ENCODE measurements at regions not wholly inside any gene's neighbourhood (a gene's known extent, or its start where the extent isn't known, plus 50 kb on each side); places are given as distances from the start of the nearest gene placed in this dataset.
"Not testable (repeated sequence)": the region's sequence is repeated elsewhere in the genome, so short reads cannot be mapped to it uniquely, and the experiment has no call there.

GRCh38 chr9:129456549-129457324 is 164.2 kb downstream of the C9orf50 start:
- peaks cover 12% of the 10 kb centered on the region for H3K27me3 Mint-ChIP-seq (ENCODE audit: low read depth)
- peak overlapping the region; percentile 5 for H3K27ac Mint-ChIP-seq
- no peak overlapping the region for H3K4me3 Mint-ChIP-seq
- no peaks in the 10 kb centered on the region for H3K36me3 Mint-ChIP-seq (ENCODE audit: low read depth)
- peaks cover 36% of the 10 kb centered on the region for H3K4me1 Mint-ChIP-seq (ENCODE audit: low read depth)
- DNase-seq, result no peak
- ChIA-PET POLR2A (no interaction called here), CTCF (interaction anchor here (1.3 kb wide), 1 partner anchor 100 kb away, joined by 3 read pairs; no protein-coding TSS in a partner anchor)
- no peak for ATAC-seq
- H3K9me3 Mint-ChIP-seq (ENCODE audit: insufficient read depth), result no peaks in the 10 kb centered on the region

- DNase-seq (no peak), ATAC-seq (no peak)
- H3K36me3 Mint-ChIP-seq (ENCODE audit: low read depth), result no peaks in the 10 kb centered on the region
- peaks cover 28% of the 10 kb centered on the region for H3K4me1 Mint-ChIP-seq (ENCODE audit: low read depth)
- ChIA-PET POLR2A (interaction anchor here (0.6 kb wide), 2 partner anchors 28 to 417 kb away, joined by 3 to 4 read pairs; no protein-coding TSS in a partner anchor), CTCF (interaction anchor here (1.3 kb wide), 1 partner anchor 98 kb away, joined by 3 read pairs; no protein-coding TSS in a partner anchor)
- no peaks in the 10 kb centered on the region for H3K9me3 Mint-ChIP-seq (ENCODE audit: insufficient read depth)
- H3K27me3 Mint-ChIP-seq (ENCODE audit: low read depth), result peaks cover 12% of the 10 kb centered on the region
- peak overlapping the region; percentile 49 for H3K27ac Mint-ChIP-seq
- no peak overlapping the region for H3K4me3 Mint-ChIP-seq
These were observed 165.5 kb downstream of the C9orf50 start for GRCh38 chr9:129455151-129455995.

- no peaks in the 10 kb centered on the region for H3K36me3 Mint-ChIP-seq (ENCODE audit: low read depth)
- no peak for ATAC-seq
- POLR2A ChIA-PET, result interaction anchor here (0.6 kb wide), 1 partner anchor 27 kb away, joined by 4 read pairs; no protein-coding TSS in a partner anchor
- H3K27ac Mint-ChIP-seq, result peak overlapping the region; percentile 49
- H3K4me3 Mint-ChIP-seq, result no peak overlapping the region
- H3K27me3 Mint-ChIP-seq (ENCODE audit: low read depth), result peaks cover 12% of the 10 kb centered on the region
- no peak for DNase-seq
- H3K9me3 Mint-ChIP-seq (ENCODE audit: insufficient read depth), result no peaks in the 10 kb centered on the region
- CTCF ChIA-PET, result no interaction called here
- peaks cover 26% of the 10 kb centered on the region for H3K4me1 Mint-ChIP-seq (ENCODE audit: low read depth)
These were observed 166.3 kb downstream of the C9orf50 start for GRCh38 chr9:129454467-129455067.

- no peaks in the 10 kb centered on the region for H3K9me3 Mint-ChIP-seq (ENCODE audit: insufficient read depth)
- H3K27ac Mint-ChIP-seq, result peak overlapping the region; percentile 45
- peaks cover 12% of the 10 kb centered on the region for H3K27me3 Mint-ChIP-seq (ENCODE audit: low read depth)
- POLR2A ChIA-PET, result no interaction called here
- no peak for ATAC-seq
- no peaks in the 10 kb centered on the region for H3K36me3 Mint-ChIP-seq (ENCODE audit: low read depth)
- DNase-seq, result no peak
- H3K4me1 Mint-ChIP-seq (ENCODE audit: low read depth), result peaks cover 18% of the 10 kb centered on the region
- no peak overlapping the region for H3K4me3 Mint-ChIP-seq
- CTCF ChIA-PET, result no interaction called here
These were observed 167.2 kb downstream of the C9orf50 start for GRCh38 chr9:129453734-129454133.

- Mint-ChIP-seq H3K4me3 (no peak overlapping the region), H3K27me3 (ENCODE audit: low read depth) (peaks cover 7% of the 10 kb centered on the region), H3K4me1 (ENCODE audit: low read depth) (peaks cover 2% of the 10 kb centered on the region), H3K9me3 (ENCODE audit: insufficient read depth) (no peaks in the 10 kb centered on the region), H3K36me3 (ENCODE audit: low read depth) (no peaks in the 10 kb centered on the region), H3K27ac (no peak overlapping the region)
- CTCF ChIA-PET, result no interaction called here
- ATAC-seq, result no peak
- POLR2A ChIA-PET, result no interaction called here
- no peak for DNase-seq
These were observed 169.2 kb downstream of the C9orf50 start for GRCh38 chr9:129451669-129452068.

GRCh38 chr9:129451089-129451656 is 169.7 kb downstream of the C9orf50 start:
- ChIA-PET CTCF (no interaction called here), POLR2A (no interaction called here)
- no peak for ATAC-seq
- DNase-seq, result no peak
- Mint-ChIP-seq H3K4me1 (ENCODE audit: low read depth) (peaks cover 2% of the 10 kb centered on the region), H3K36me3 (ENCODE audit: low read depth) (no peaks in the 10 kb centered on the region), H3K27ac (no peak overlapping the region), H3K27me3 (ENCODE audit: low read depth) (peaks cover 2% of the 10 kb centered on the region), H3K9me3 (ENCODE audit: insufficient read depth) (no peaks in the 10 kb centered on the region), H3K4me3 (no peak overlapping the region)

- Mint-ChIP-seq H3K27ac (no peak overlapping the region), H3K4me1 (ENCODE audit: low read depth) (peaks cover 2% of the 10 kb centered on the region), H3K4me3 (no peak overlapping the region), H3K36me3 (ENCODE audit: low read depth) (no peaks in the 10 kb centered on the region), H3K9me3 (ENCODE audit: insufficient read depth) (no peaks in the 10 kb centered on the region), H3K27me3 (ENCODE audit: low read depth) (peaks cover 6% of the 10 kb centered on the region)
- ChIA-PET CTCF (no interaction called here), POLR2A (no interaction called here)
- DNase-seq, result no peak
- ATAC-seq, result no peak
These were observed 171.8 kb downstream of the C9orf50 start for GRCh38 chr9:129449066-129449465.

- no peak for DNase-seq
- ChIA-PET POLR2A (interaction anchor here (0.6 kb wide), 1 partner anchor 102 kb away, joined by 3 read pairs; no protein-coding TSS in a partner anchor), CTCF (no interaction called here)
- H3K9me3 Mint-ChIP-seq (ENCODE audit: insufficient read depth), result no peaks in the 10 kb centered on the region
- H3K36me3 Mint-ChIP-seq (ENCODE audit: low read depth), result no peaks in the 10 kb centered on the region
- no peak overlapping the region for H3K27ac Mint-ChIP-seq
- peaks cover 13% of the 10 kb centered on the region for H3K27me3 Mint-ChIP-seq (ENCODE audit: low read depth)
- no peaks in the 10 kb centered on the region for H3K4me1 Mint-ChIP-seq (ENCODE audit: low read depth)
- no peak for ATAC-seq
- no peak overlapping the region for H3K4me3 Mint-ChIP-seq
These were observed 173.9 kb downstream of the C9orf50 start for GRCh38 chr9:129446828-129447550.

GRCh38 chr9:129445794-129446306 is 175.1 kb downstream of the C9orf50 start:
- no peaks in the 10 kb centered on the region for H3K9me3 Mint-ChIP-seq (ENCODE audit: insufficient read depth)
- DNase-seq (no peak), ATAC-seq (no peak)
- H3K27me3 Mint-ChIP-seq (ENCODE audit: low read depth), result peaks cover 17% of the 10 kb centered on the region
- no peak overlapping the region for H3K4me3 Mint-ChIP-seq
- ChIA-PET CTCF (no interaction called here), POLR2A (interaction anchor here (0.8 kb wide), 1 partner anchor 44 kb away, joined by 5 read pairs; no protein-coding TSS in a partner anchor)
- no peaks in the 10 kb centered on the region for H3K36me3 Mint-ChIP-seq (ENCODE audit: low read depth)
- H3K4me1 Mint-ChIP-seq (ENCODE audit: low read depth), result peaks cover 7% of the 10 kb centered on the region
- H3K27ac Mint-ChIP-seq, result no peak overlapping the region

- Mint-ChIP-seq H3K4me1 (ENCODE audit: low read depth) (peaks cover 21% of the 10 kb centered on the region), H3K27me3 (ENCODE audit: low read depth) (peaks cover 28% of the 10 kb centered on the region)
- H3K9me3 Mint-ChIP-seq (ENCODE audit: insufficient read depth); H3K36me3 Mint-ChIP-seq (ENCODE audit: low read depth); ATAC-seq; DNase-seq; H3K4me3 Mint-ChIP-seq; H3K27ac Mint-ChIP-seq: not testable (repeated sequence)
- CTCF ChIA-PET, result interaction anchor here (0.5 kb wide), 1 partner anchor 169 kb away, joined by 3 read pairs; no protein-coding TSS in a partner anchor
- POLR2A ChIA-PET, result interaction anchor here (0.6 kb wide), 1 partner anchor 456 kb away, joined by 3 read pairs; no protein-coding TSS in a partner anchor
These were observed 177.3 kb downstream of the C9orf50 start for GRCh38 chr9:129443515-129444164.

Measured in activated CD8-positive, alpha-beta T cell treated with anti-CD3 and anti-CD28 coated beads, Interleukin-2, amount 10 ng/mL, durations not matched to agents 7 days and 5 days (primary cell).